DND-41 (cell line): ENCODE measurements at regions not wholly inside any gene's neighbourhood (a gene's known extent, or its start where the extent isn't known, plus 50 kb on each side); places are given as distances from the start of the nearest gene placed in this dataset.

Experiments
- CTCF ChIP-seq: IDR thresholded peaks from 2 replicates; pipeline ENCODE4 v1.5.1; 2012; ENCODE audit warnings: borderline replicate concordance, low read length, moderate library complexity, mild to moderate bottlenecking; ENCODE audit not compliant: poor library complexity, severe bottlenecking; ENCODE audit errors: extremely low read depth
- EZH2 ChIP-seq: IDR thresholded peaks from 3 replicates; pipeline ENCODE4 v1.6.1; 2012; ENCODE audit warnings: borderline replicate concordance, low read depth, mild to moderate bottlenecking, moderate library complexity, low read length, inconsistent platforms; ENCODE audit not compliant: severe bottlenecking

DNA sequence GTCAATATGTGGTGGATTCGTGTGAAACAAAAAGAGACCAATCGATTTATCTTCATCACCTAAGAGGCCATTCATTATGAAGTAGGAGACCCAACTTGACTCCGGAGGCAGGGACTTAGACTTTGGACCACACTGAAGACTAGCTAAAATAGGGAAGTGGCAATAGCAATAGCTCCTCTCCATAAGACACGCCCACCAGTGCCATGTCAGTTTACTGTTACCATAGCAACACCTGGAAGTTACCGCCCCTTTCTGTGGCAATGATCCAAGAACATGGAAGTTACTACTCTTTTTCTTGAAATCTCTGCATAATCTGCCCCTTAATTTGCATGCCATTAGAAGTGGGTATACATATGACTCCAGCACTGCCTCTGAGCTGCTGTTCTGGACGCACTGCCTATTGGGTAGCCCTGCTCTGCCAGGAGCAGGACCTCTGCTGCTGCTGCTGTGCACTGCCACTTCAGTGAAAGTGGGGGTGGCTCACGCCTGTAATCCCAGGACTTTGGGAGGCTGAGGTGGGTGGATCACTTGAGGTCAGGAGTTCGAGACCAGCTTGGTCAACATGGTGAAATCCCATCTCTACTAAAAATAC is 163.2 kb downstream of the PRKX start:
- TF ChIP-seq CTCF (no peak), EZH2 (no peak)
